Mucosa of descending colon (tissue), 3 donors: ENCODE measurements at regions not wholly inside any gene's neighbourhood (a gene's known extent, or its start where the extent isn't known, plus 50 kb on each side); places are given as distances from the start of the nearest gene placed in this dataset.

Experiments
- ATAC-seq: fragments of 200-7000 bp; cut with Tn5 transposase; one replicate; pipeline ENCODE4 v1.9.1; 2020; ENCODE audit warnings: mild to moderate bottlenecking, moderate library complexity
- DNase-seq, 3 donors: peaks; one replicate each; pipeline ENCODE4 v3.0.0-alpha.2; 2020
- H3K36me3 ChIP-seq: fragments of 200-600 bp; one replicate; pipeline ENCODE4 v1.8.0; 2021; ENCODE audit warnings: low read depth, mild to moderate bottlenecking
- H3K4me1 ChIP-seq: fragments of 200-600 bp; one replicate; pipeline ENCODE4 v1.8.0; 2021; ENCODE audit warnings: low read depth, mild to moderate bottlenecking
- H3K4me3 ChIP-seq: fragments of 200-600 bp; one replicate; pipeline ENCODE4 v1.8.0; 2021; ENCODE audit warnings: mild to moderate bottlenecking
- H3K9me3 ChIP-seq: fragments of 200-600 bp; one replicate; pipeline ENCODE4 v1.8.0; 2021; ENCODE audit warnings: mild to moderate bottlenecking
- intact Hi-C, 2 donors: fragments of 100-400 bp; cut with DNase I in 1 of 2; cut with micrococcal nuclease in 1 of 2; formaldehyde crosslinking; loops; one replicate each; pipeline versions ENCODE4 v1.11.0 to v1.11.1; 2022; cut with DNase I, micrococcal nuclease
- TF ChIP-seq, protein P1 (sequence below): fragments of 200-600 bp; IDR thresholded peaks from one replicate; pipeline ENCODE4 v1.8.0; 2022; ENCODE audit warnings: antibody characterized with exemption, mild to moderate bottlenecking
- donor health status: DM: no; HTN: no; CAD: no; lungs with moderate emphysema.
- donor health status: DM: no; HTN: no; CAD: no.
- donor health status: DM: no; HTN: yes; CAD: no.

DNA sequence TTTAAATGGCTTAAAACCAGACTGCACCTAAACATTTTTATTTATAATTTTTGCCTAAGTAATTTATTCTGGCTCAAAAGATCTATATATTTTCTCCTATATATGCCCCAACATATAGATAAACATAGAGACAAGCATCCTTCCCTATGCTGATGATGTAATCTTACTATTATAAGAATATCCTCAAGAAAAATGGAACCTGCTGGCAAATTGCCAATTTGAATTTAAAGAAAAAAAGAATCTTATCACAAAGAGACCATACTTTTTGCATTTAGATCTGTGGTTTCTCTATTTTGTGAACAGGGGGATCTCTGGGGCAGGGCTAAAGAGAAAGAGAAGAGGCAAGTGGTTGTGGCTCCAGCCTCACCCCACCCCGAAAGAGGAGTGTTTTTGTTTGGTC, 107.2 kb upstream of the CMC1 start:
- H3K36me3 ChIP-seq = no peaks in the 10 kb centered on the region
- H3K9me3 ChIP-seq = no peaks in the 10 kb centered on the region
- peaks cover 13% of the 10 kb centered on the region for H3K4me1 ChIP-seq
- ATAC-seq (no peak), DNase-seq (no peak)
- TF ChIP-seq, protein P1, sequence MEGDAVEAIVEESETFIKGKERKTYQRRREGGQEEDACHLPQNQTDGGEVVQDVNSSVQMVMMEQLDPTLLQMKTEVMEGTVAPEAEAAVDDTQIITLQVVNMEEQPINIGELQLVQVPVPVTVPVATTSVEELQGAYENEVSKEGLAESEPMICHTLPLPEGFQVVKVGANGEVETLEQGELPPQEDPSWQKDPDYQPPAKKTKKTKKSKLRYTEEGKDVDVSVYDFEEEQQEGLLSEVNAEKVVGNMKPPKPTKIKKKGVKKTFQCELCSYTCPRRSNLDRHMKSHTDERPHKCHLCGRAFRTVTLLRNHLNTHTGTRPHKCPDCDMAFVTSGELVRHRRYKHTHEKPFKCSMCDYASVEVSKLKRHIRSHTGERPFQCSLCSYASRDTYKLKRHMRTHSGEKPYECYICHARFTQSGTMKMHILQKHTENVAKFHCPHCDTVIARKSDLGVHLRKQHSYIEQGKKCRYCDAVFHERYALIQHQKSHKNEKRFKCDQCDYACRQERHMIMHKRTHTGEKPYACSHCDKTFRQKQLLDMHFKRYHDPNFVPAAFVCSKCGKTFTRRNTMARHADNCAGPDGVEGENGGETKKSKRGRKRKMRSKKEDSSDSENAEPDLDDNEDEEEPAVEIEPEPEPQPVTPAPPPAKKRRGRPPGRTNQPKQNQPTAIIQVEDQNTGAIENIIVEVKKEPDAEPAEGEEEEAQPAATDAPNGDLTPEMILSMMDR = no peak
- H3K4me3 ChIP-seq = no peak overlapping the region
- intact Hi-C loops = no loop called here

- peaks cover 13% of the 10 kb centered on the region for H3K4me1 ChIP-seq
- TF ChIP-seq, protein P1 = no peak
- peak; percentile 97 for ATAC-seq
- H3K9me3 ChIP-seq = no peaks in the 10 kb centered on the region
- DNase-seq = peak in 1 of 3 donors; percentile 83
- no peaks in the 10 kb centered on the region for H3K36me3 ChIP-seq
- intact Hi-C loops = no loop called here
- H3K4me3 ChIP-seq = no peak overlapping the region
These were observed 106.5 kb upstream of the CMC1 start for GRCh38 chr3:28134792-28135375.

- intact Hi-C loops = no loop called here
- DNase-seq (no peak), ATAC-seq (no peak)
- Histone ChIP-seq H3K36me3 (no peaks in the 10 kb centered on the region), H3K4me3 (no peak overlapping the region), H3K4me1 (peaks cover 13% of the 10 kb centered on the region), H3K9me3 (no peaks in the 10 kb centered on the region)
- TF ChIP-seq, protein P1 = no peak
These were observed 104.7 kb upstream of the CMC1 start for GRCh38 chr3:28136607-28137216.

- Histone ChIP-seq H3K4me1 (peaks cover 13% of the 10 kb centered on the region), H3K4me3 (no peak overlapping the region), H3K36me3 (no peaks in the 10 kb centered on the region), H3K9me3 (no peaks in the 10 kb centered on the region)
- no peak for ATAC-seq
- DNase-seq = no peak
- TF ChIP-seq, protein P1 = no peak
- intact Hi-C loops = no loop called here
These were observed 103.3 kb upstream of the CMC1 start for GRCh38 chr3:28138043-28138610.

DNA sequence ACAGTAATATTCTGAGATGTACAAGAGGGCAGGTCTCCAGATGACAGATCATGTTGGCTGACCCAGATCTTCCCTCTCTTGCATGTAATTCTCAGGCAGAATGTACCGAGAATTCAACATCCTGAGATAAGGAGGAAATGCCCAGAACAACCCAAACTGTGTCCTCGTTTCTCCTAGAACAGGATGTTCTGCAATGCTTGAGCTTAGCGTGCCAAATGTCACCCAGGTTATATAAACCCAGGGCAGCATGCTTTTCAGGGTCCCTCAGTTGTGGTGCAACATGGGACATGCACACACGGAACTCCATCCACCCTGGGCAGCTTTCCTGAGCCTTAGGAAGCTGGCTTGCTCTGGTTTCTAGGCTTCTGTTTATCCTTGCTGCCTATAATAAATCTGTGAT, 102.1 kb upstream of the CMC1 start:
- intact Hi-C loops = no loop called here
- DNase-seq (no peak), ATAC-seq (no peak)
- peaks cover 13% of the 10 kb centered on the region for H3K4me1 ChIP-seq
- H3K36me3 ChIP-seq = no peaks in the 10 kb centered on the region
- H3K4me3 ChIP-seq = no peak overlapping the region
- H3K9me3 ChIP-seq = no peaks in the 10 kb centered on the region
- TF ChIP-seq, protein P1 = no peak
